Fibroblast of pulmonary artery (primary cell): ENCODE measurements at regions not wholly inside any gene's neighbourhood (a gene's known extent, or its start where the extent isn't known, plus 50 kb on each side); places are given as distances from the start of the nearest gene placed in this dataset.

ENCODE experiments used
- DNase-seq: peaks from one replicate; pipeline ENCODE4 v3.0.0-alpha.2; 2010; ENCODE audit warnings: low read depth
- H3K4me3 ChIP-seq: replicated peaks from 2 replicates; pipeline ENCODE4 v1.5.1; 2011; ENCODE audit warnings: low read depth, mild to moderate bottlenecking, control low read depth, low read length, moderate library complexity
- CTCF ChIP-seq: IDR thresholded peaks from 2 replicates; pipeline ENCODE4 v1.5.1; 2011; ENCODE audit warnings: mild to moderate bottlenecking, control low read depth, low read length, inconsistent platforms; ENCODE audit errors: missing control alignments

GRCh38 chr22:49118065-49118464, 709.6 kb downstream of the BRD1 start:
- TF ChIP-seq CTCF, result no peak
- H3K4me3 ChIP-seq, result no peak overlapping the region
- no peak for DNase-seq

GRCh38 chr22:49117486-49117885, 710.2 kb downstream of the BRD1 start:
- DNase-seq, result no peak
- no peak overlapping the region for H3K4me3 ChIP-seq
- no peak for TF ChIP-seq CTCF

DNA sequence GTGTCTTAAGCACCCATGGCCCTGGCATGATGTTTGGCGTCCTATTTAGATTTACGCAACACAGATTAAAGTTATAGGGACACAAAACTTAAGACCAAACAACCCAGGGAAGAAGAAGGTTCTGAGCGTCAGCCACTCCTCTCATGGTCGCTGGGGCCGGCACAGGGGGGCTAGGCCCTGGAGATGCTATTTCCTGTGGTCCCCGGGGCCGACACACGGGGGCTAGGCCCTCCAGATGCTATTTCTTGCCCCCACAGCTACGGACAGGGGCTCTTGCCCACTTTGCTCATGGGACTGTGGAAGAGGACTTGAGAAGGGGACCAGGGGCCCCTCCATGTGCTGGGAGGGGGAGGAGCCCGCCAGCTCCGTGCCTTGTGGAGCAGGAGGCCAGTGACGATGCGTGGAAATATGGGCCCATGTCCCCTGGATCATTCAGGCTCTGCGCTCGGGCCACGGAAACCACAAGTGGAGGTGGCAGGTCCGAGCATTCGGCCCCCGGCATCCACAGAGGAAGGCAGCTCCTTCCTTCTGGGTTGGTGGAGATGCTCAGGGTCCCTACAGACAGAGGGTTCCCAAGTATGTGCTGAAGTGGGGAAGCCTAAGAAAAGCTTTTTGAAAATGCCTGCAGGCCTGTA, 711.1 kb downstream of the BRD1 start:
- no peak overlapping the region for H3K4me3 ChIP-seq
- TF ChIP-seq CTCF, result no peak
- no peak for DNase-seq

GRCh38 chr22:49116021-49116420, 711.7 kb downstream of the BRD1 start:
- no peak for DNase-seq
- TF ChIP-seq CTCF, result no peak
- no peak overlapping the region for H3K4me3 ChIP-seq

DNA sequence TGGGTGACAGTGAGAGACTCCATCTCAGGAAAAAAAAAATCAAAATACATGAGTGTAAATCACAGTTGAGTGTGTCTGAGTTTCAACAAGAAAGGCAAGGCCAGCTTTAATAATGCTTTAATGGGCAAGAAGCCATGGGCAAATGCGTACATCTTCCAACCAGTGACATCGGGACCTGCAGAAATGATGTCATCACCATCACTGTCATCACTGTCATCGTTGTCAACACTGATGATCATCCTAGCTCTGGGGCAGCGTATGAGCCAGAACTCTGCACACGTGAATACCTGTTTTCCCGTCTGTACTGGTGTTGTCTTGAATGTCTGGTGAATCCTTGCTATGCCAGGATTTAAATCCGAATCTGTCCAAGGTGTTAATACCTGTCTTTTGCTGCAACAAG, 712.5 kb downstream of the BRD1 start:
- TF ChIP-seq CTCF, result no peak
- no peak overlapping the region for H3K4me3 ChIP-seq
- DNase-seq, result no peak

- no peak for TF ChIP-seq CTCF
- no peak overlapping the region for H3K4me3 ChIP-seq
- DNase-seq, result no peak
These were observed 713.9 kb downstream of the BRD1 start for GRCh38 chr22:49113758-49114157.
